Immature natural killer cell (primary cell): ENCODE measurements at regions not wholly inside any gene's neighbourhood (a gene's known extent, or its start where the extent isn't known, plus 50 kb on each side); places are given as distances from the start of the nearest gene placed in this dataset.

Source experiments
- DNase-seq, 3 donors: peaks; one replicate each; pipeline ENCODE4 v3.0.0; 2022; ENCODE audit warnings: mixed read lengths in 1 of 3
- H3K27ac Mint-ChIP-seq, 6 donors: one replicate each; pipeline ENCODE4 v1.8.0; 2020; ENCODE audit warnings: mixed read lengths in 6 of 6, mild to moderate bottlenecking in 5 of 6, inconsistent platforms in 4 of 6, moderate library complexity in 3 of 6
- H3K27me3 Mint-ChIP-seq, 3 donors: one replicate each; pipeline ENCODE4 v1.8.0; 2020 to 2021; ENCODE audit warnings: low read depth in 3 of 3, mild to moderate bottlenecking in 3 of 3, mixed read lengths in 3 of 3, moderate library complexity in 3 of 3, inconsistent platforms in 1 of 3
- H3K36me3 Mint-ChIP-seq, 3 donors: one replicate each; pipeline ENCODE4 v1.8.0; 2020; ENCODE audit warnings: mixed read lengths in 3 of 3, inconsistent platforms in 2 of 3, mild to moderate bottlenecking in 2 of 3
- H3K4me1 Mint-ChIP-seq, 2 donors: one replicate each; pipeline ENCODE4 v1.8.0; 2020; ENCODE audit warnings: inconsistent platforms in 2 of 2, mild to moderate bottlenecking in 2 of 2, mixed read lengths in 2 of 2, moderate library complexity in 1 of 2
- H3K4me3 Mint-ChIP-seq, 5 donors: one replicate each; pipeline ENCODE4 v1.8.0; 2020; ENCODE audit warnings: mild to moderate bottlenecking in 5 of 5, mixed read lengths in 5 of 5, inconsistent platforms in 3 of 5, moderate library complexity in 3 of 5
- H3K9me3 Mint-ChIP-seq, 6 donors: one replicate each; pipeline ENCODE4 v1.8.0; 2020; ENCODE audit warnings: mild to moderate bottlenecking in 6 of 6, mixed read lengths in 6 of 6, inconsistent platforms in 4 of 6, moderate library complexity in 3 of 6

- H3K27me3 Mint-ChIP-seq, result peaks cover 2 to 9% (median 3%) of the 10 kb centered on the region in 3 donors
- H3K4me1 Mint-ChIP-seq, result no peaks in the 10 kb centered on the region
- no peak overlapping the region for H3K27ac Mint-ChIP-seq
- H3K4me3 Mint-ChIP-seq, result no peak overlapping the region
- H3K36me3 Mint-ChIP-seq, result no peaks in the 10 kb centered on the region
- peaks cover 0 to 1% (median 0%) of the 10 kb centered on the region in 6 donors for H3K9me3 Mint-ChIP-seq
- DNase-seq, result no peak
These were observed 363.7 kb upstream of the RGMA start for GRCh38 chr15:93452537-93453211.

- Mint-ChIP-seq H3K9me3 (peaks cover 0 to 1% (median 0%) of the 10 kb centered on the region in 6 donors), H3K4me1 (no peaks in the 10 kb centered on the region), H3K27ac (no peak overlapping the region), H3K27me3 (peaks cover 1 to 9% (median 3%) of the 10 kb centered on the region in 3 donors), H3K36me3 (no peaks in the 10 kb centered on the region), H3K4me3 (no peak overlapping the region)
- DNase-seq, result no peak
These were observed 362.8 kb upstream of the RGMA start for GRCh38 chr15:93451822-93452221.

- Mint-ChIP-seq H3K27me3 (peaks cover 0 to 9% (median 6%) of the 10 kb centered on the region in 3 donors), H3K4me3 (no peak overlapping the region), H3K27ac (no peak overlapping the region), H3K9me3 (peaks cover 0 to 1% (median 0%) of the 10 kb centered on the region in 6 donors), H3K4me1 (no peaks in the 10 kb centered on the region), H3K36me3 (no peaks in the 10 kb centered on the region)
- no peak for DNase-seq
These were observed 362.3 kb upstream of the RGMA start for GRCh38 chr15:93451265-93451664.

GRCh38 chr15:93449798-93450197 lies 360.8 kb upstream of the RGMA start:
- no peak overlapping the region for H3K4me3 Mint-ChIP-seq
- no peak for DNase-seq
- peaks cover 0 to 9% (median 6%) of the 10 kb centered on the region in 3 donors for H3K27me3 Mint-ChIP-seq
- H3K27ac Mint-ChIP-seq, result no peak overlapping the region
- H3K9me3 Mint-ChIP-seq, result peaks cover 0 to 1% (median 0%) of the 10 kb centered on the region in 6 donors
- no peaks in the 10 kb centered on the region for H3K4me1 Mint-ChIP-seq
- H3K36me3 Mint-ChIP-seq, result no peaks in the 10 kb centered on the region

- Mint-ChIP-seq H3K36me3 (no peaks in the 10 kb centered on the region), H3K4me3 (no peak overlapping the region), H3K9me3 (no peaks in the 10 kb centered on the region), H3K27me3 (peaks cover 3 to 35% (median 10%) of the 10 kb centered on the region in 3 donors), H3K27ac (no peak overlapping the region), H3K4me1 (no peaks in the 10 kb centered on the region)
- no peak for DNase-seq
These were observed 349.3 kb upstream of the RGMA start for GRCh38 chr15:93438310-93438709.

GRCh38 chr15:93432474-93432873 lies 343.5 kb upstream of the RGMA start:
- no peaks in the 10 kb centered on the region for H3K4me1 Mint-ChIP-seq
- no peaks in the 10 kb centered on the region for H3K36me3 Mint-ChIP-seq
- no peaks in the 10 kb centered on the region for H3K9me3 Mint-ChIP-seq
- H3K27ac Mint-ChIP-seq, result no peak overlapping the region
- DNase-seq, result no peak
- H3K4me3 Mint-ChIP-seq, result no peak overlapping the region
- H3K27me3 Mint-ChIP-seq, result peaks cover 0 to 12% (median 6%) of the 10 kb centered on the region in 3 donors

- Mint-ChIP-seq H3K4me3 (no peak overlapping the region), H3K36me3 (no peaks in the 10 kb centered on the region), H3K9me3 (no peaks in the 10 kb centered on the region), H3K4me1 (no peaks in the 10 kb centered on the region), H3K27ac (no peak overlapping the region), H3K27me3 (peaks cover under 1 to 9% (median 2%) of the 10 kb centered on the region in 3 donors)
- DNase-seq, result no peak
These were observed 339.9 kb upstream of the RGMA start for GRCh38 chr15:93428807-93429351.

- no peaks in the 10 kb centered on the region for H3K4me1 Mint-ChIP-seq
- H3K27me3 Mint-ChIP-seq, result peaks cover 2 to 9% (median 2%) of the 10 kb centered on the region in 3 donors
- no peaks in the 10 kb centered on the region for H3K9me3 Mint-ChIP-seq
- no peaks in the 10 kb centered on the region for H3K36me3 Mint-ChIP-seq
- no peak for DNase-seq
- no peak overlapping the region for H3K27ac Mint-ChIP-seq
- H3K4me3 Mint-ChIP-seq, result no peak overlapping the region
These were observed 339.1 kb upstream of the RGMA start for GRCh38 chr15:93428150-93428549.

GRCh38 chr15:93424131-93424530 lies 335.1 kb upstream of the RGMA start:
- no peaks in the 10 kb centered on the region for H3K4me1 Mint-ChIP-seq
- DNase-seq, result no peak
- peaks cover 4 to 9% (median 6%) of the 10 kb centered on the region in 3 donors for H3K27me3 Mint-ChIP-seq
- no peak overlapping the region for H3K4me3 Mint-ChIP-seq
- no peak overlapping the region for H3K27ac Mint-ChIP-seq
- H3K36me3 Mint-ChIP-seq, result no peaks in the 10 kb centered on the region
- H3K9me3 Mint-ChIP-seq, result no peaks in the 10 kb centered on the region

GRCh38 chr15:93422476-93422875 lies 333.5 kb upstream of the RGMA start:
- H3K36me3 Mint-ChIP-seq, result no peaks in the 10 kb centered on the region
- H3K9me3 Mint-ChIP-seq, result peaks cover 0 to 1% (median 0%) of the 10 kb centered on the region in 6 donors
- H3K27me3 Mint-ChIP-seq, result peaks cover 4 to 6% (median 6%) of the 10 kb centered on the region in 3 donors

GRCh38 chr15:93420477-93420876 lies 331.5 kb upstream of the RGMA start:
- Mint-ChIP-seq H3K9me3 (peaks cover 0 to 1% (median 0%) of the 10 kb centered on the region in 6 donors), H3K27ac (no peak overlapping the region), H3K4me3 (no peak overlapping the region), H3K27me3 (peaks cover 1 to 4% (median 3%) of the 10 kb centered on the region in 3 donors), H3K4me1 (no peaks in the 10 kb centered on the region), H3K36me3 (no peaks in the 10 kb centered on the region)
- no peak for DNase-seq

More at GRCh38 chr15:93422476-93422875, 333.5 kb upstream of the RGMA start:
- DNase-seq, result no peak
- no peaks in the 10 kb centered on the region for H3K4me1 Mint-ChIP-seq
- no peak overlapping the region for H3K27ac Mint-ChIP-seq
- no peak overlapping the region for H3K4me3 Mint-ChIP-seq

- Mint-ChIP-seq H3K4me1 (no peaks in the 10 kb centered on the region), H3K27ac (no peak overlapping the region), H3K27me3 (peaks cover 0 to 4% (median 3%) of the 10 kb centered on the region in 3 donors), H3K9me3 (peaks cover 0 to 1% (median 0%) of the 10 kb centered on the region in 6 donors), H3K4me3 (no peak overlapping the region), H3K36me3 (no peaks in the 10 kb centered on the region)
- no peak for DNase-seq
These were observed 331.0 kb upstream of the RGMA start for GRCh38 chr15:93420050-93420452.

- no peaks in the 10 kb centered on the region for H3K4me1 Mint-ChIP-seq
- DNase-seq, result no peak
- no peaks in the 10 kb centered on the region for H3K36me3 Mint-ChIP-seq
- H3K4me3 Mint-ChIP-seq, result no peak overlapping the region
- no peak overlapping the region for H3K27ac Mint-ChIP-seq
- H3K27me3 Mint-ChIP-seq, result peaks cover 1 to 3% (median 2%) of the 10 kb centered on the region in 3 donors
- H3K9me3 Mint-ChIP-seq, result peaks cover 0 to 1% (median 0%) of the 10 kb centered on the region in 6 donors
These were observed 329.6 kb upstream of the RGMA start for GRCh38 chr15:93418566-93418965.

GRCh38 chr15:93417631-93418030 lies 328.6 kb upstream of the RGMA start:
- no peak overlapping the region for H3K4me3 Mint-ChIP-seq
- no peak for DNase-seq
- no peaks in the 10 kb centered on the region for H3K36me3 Mint-ChIP-seq
- H3K27me3 Mint-ChIP-seq, result peaks cover 0 to 3% (median 2%) of the 10 kb centered on the region in 3 donors
- H3K27ac Mint-ChIP-seq, result no peak overlapping the region
- H3K9me3 Mint-ChIP-seq, result peaks cover 0 to 1% (median 0%) of the 10 kb centered on the region in 6 donors
- H3K4me1 Mint-ChIP-seq, result no peaks in the 10 kb centered on the region
